ENCODE measurements at regions not wholly inside any gene's neighbourhood (a gene's known extent, or its start where the extent isn't known, plus 50 kb on each side); places are given as distances from the start of the nearest gene placed in this dataset.
A peak's percentile ranks its signal among the peaks of the same experiment; 100 is the strongest.

GRCh38 chr2:116717832-116718231 lies 1096.7 kb upstream of the DDX18 start:
- H3K27ac Mint-ChIP-seq (ENCODE audit: unreplicated experiment): no peak overlapping the region
- no peak for DNase-seq
- no TSS peak for BruUV-seq (replicated peaks)
- H3K4me1 Mint-ChIP-seq (ENCODE audit: low read depth, unreplicated experiment): no peaks in the 10 kb centered on the region
- H3K27me3 Mint-ChIP-seq (ENCODE audit: unreplicated experiment): no peaks in the 10 kb centered on the region
- H3K4me3 Mint-ChIP-seq (ENCODE audit: low read depth, unreplicated experiment): no peak overlapping the region
- intact Hi-C loops (cut with micrococcal nuclease; ENCODE audit: unreplicated experiment): no loop called here
- CTCF ChIA-PET: no interaction called here
- H3K36me3 Mint-ChIP-seq (ENCODE audit: insufficient read depth, unreplicated experiment): no peaks in the 10 kb centered on the region
- TF ChIP-seq, protein P1, sequence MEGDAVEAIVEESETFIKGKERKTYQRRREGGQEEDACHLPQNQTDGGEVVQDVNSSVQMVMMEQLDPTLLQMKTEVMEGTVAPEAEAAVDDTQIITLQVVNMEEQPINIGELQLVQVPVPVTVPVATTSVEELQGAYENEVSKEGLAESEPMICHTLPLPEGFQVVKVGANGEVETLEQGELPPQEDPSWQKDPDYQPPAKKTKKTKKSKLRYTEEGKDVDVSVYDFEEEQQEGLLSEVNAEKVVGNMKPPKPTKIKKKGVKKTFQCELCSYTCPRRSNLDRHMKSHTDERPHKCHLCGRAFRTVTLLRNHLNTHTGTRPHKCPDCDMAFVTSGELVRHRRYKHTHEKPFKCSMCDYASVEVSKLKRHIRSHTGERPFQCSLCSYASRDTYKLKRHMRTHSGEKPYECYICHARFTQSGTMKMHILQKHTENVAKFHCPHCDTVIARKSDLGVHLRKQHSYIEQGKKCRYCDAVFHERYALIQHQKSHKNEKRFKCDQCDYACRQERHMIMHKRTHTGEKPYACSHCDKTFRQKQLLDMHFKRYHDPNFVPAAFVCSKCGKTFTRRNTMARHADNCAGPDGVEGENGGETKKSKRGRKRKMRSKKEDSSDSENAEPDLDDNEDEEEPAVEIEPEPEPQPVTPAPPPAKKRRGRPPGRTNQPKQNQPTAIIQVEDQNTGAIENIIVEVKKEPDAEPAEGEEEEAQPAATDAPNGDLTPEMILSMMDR (IDR thresholded peaks at IDR 0.05; ENCODE audit: unreplicated experiment): no peak
- peaks cover 4% of the 10 kb centered on the region for H3K9me3 Mint-ChIP-seq (ENCODE audit: low read depth, unreplicated experiment)

DNA sequence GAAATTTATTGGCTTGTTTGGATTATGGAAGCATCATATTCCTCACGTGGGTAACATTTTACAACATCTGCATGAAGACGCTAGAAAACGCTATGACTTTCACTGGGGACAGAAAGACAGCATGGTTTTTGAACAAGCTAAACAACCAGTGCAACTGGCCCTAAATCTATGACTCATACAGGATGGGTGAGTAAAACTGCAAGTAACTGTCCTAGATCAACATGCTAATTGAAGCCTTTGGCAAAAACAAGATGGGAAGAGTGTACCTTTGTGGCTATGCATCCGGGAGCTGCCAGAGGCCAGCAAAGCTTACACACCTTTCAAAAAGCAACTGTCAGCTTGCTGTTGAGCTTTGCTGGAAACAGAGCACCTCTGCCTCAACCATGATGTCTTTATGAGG lies 1096.0 kb upstream of the DDX18 start:
- Mint-ChIP-seq H3K36me3 (ENCODE audit: insufficient read depth, unreplicated experiment) (no peaks in the 10 kb centered on the region), H3K27me3 (ENCODE audit: unreplicated experiment) (no peaks in the 10 kb centered on the region), H3K4me3 (ENCODE audit: low read depth, unreplicated experiment) (no peak overlapping the region), H3K9me3 (ENCODE audit: low read depth, unreplicated experiment) (peaks cover 6% of the 10 kb centered on the region), H3K4me1 (ENCODE audit: low read depth, unreplicated experiment) (no peaks in the 10 kb centered on the region), H3K27ac (ENCODE audit: unreplicated experiment) (no peak overlapping the region)
- BruUV-seq (replicated peaks): no TSS peak
- TF ChIP-seq, protein P1 (IDR thresholded peaks at IDR 0.05; ENCODE audit: unreplicated experiment): no peak
- CTCF ChIA-PET: no interaction called here
- intact Hi-C loops (cut with micrococcal nuclease; ENCODE audit: unreplicated experiment): no loop called here
- DNase-seq: no peak

DNA sequence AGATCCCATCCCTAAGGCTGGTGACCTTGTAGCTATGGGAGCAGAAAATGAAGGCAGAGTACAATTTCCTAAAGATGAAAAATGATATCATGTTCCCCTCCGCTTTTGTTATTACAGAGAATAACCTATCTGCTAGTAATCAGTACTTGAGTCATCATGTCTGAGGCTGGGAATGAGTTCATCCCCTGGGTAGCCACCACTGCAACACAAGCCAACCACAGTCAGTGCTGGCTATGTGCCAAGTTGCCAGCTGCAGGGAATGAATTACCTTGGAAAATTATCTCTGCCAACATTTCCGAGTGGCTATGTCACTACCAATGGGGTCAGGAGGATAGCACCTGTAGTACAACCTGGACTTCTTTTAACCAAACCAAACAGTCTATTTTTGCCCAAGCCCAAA lies 1094.7 kb upstream of the DDX18 start:
- BruUV-seq (replicated peaks): no TSS peak
- no peak overlapping the region for H3K4me3 Mint-ChIP-seq (ENCODE audit: low read depth, unreplicated experiment)
- CTCF ChIA-PET: no interaction called here
- no peaks in the 10 kb centered on the region for H3K4me1 Mint-ChIP-seq (ENCODE audit: low read depth, unreplicated experiment)
- H3K27me3 Mint-ChIP-seq (ENCODE audit: unreplicated experiment): no peaks in the 10 kb centered on the region
- DNase-seq: peak; percentile 6
- H3K9me3 Mint-ChIP-seq (ENCODE audit: low read depth, unreplicated experiment): peaks cover 11% of the 10 kb centered on the region
- intact Hi-C loops (cut with micrococcal nuclease; ENCODE audit: unreplicated experiment): no loop called here
- no peak overlapping the region for H3K27ac Mint-ChIP-seq (ENCODE audit: unreplicated experiment)
- TF ChIP-seq, protein P1 (IDR thresholded peaks at IDR 0.05; ENCODE audit: unreplicated experiment): no peak
- H3K36me3 Mint-ChIP-seq (ENCODE audit: insufficient read depth, unreplicated experiment): no peaks in the 10 kb centered on the region

- Mint-ChIP-seq H3K27ac (ENCODE audit: unreplicated experiment) (no peak overlapping the region), H3K4me1 (ENCODE audit: low read depth, unreplicated experiment) (no peaks in the 10 kb centered on the region), H3K9me3 (ENCODE audit: low read depth, unreplicated experiment) (peaks cover 14% of the 10 kb centered on the region), H3K36me3 (ENCODE audit: insufficient read depth, unreplicated experiment) (no peaks in the 10 kb centered on the region), H3K27me3 (ENCODE audit: unreplicated experiment) (no peaks in the 10 kb centered on the region), H3K4me3 (ENCODE audit: low read depth, unreplicated experiment) (no peak overlapping the region)
- CTCF ChIA-PET: no interaction called here
- intact Hi-C loops (cut with micrococcal nuclease; ENCODE audit: unreplicated experiment): no loop called here
- TF ChIP-seq, protein P1 (IDR thresholded peaks at IDR 0.05; ENCODE audit: unreplicated experiment): no peak
- DNase-seq: no peak
- no TSS peak for BruUV-seq (replicated peaks)
Measured at GRCh38 chr2:116724550-116724949, 1089.9 kb upstream of the DDX18 start.

GRCh38 chr2:116732322-116732721 lies 1082.2 kb upstream of the DDX18 start:
- Mint-ChIP-seq H3K27me3 (ENCODE audit: unreplicated experiment) (no peaks in the 10 kb centered on the region), H3K36me3 (ENCODE audit: insufficient read depth, unreplicated experiment) (no peaks in the 10 kb centered on the region)

More at GRCh38 chr2:116732322-116732721, 1082.2 kb upstream of the DDX18 start:
- TF ChIP-seq, protein P1 (IDR thresholded peaks at IDR 0.05; ENCODE audit: unreplicated experiment): no peak
- BruUV-seq (replicated peaks): no TSS peak
- no peak for DNase-seq
- CTCF ChIA-PET: no interaction called here
- Mint-ChIP-seq H3K4me3 (ENCODE audit: low read depth, unreplicated experiment) (no peak overlapping the region), H3K9me3 (ENCODE audit: low read depth, unreplicated experiment) (peaks cover 3% of the 10 kb centered on the region), H3K27ac (ENCODE audit: unreplicated experiment) (no peak overlapping the region), H3K4me1 (ENCODE audit: low read depth, unreplicated experiment) (no peaks in the 10 kb centered on the region)
- intact Hi-C loops (cut with micrococcal nuclease; ENCODE audit: unreplicated experiment): no loop called here

Data from Calu3 (cell line).